SK-N-MC (cell line): ENCODE measurements at regions not wholly inside any gene's neighbourhood (a gene's known extent, or its start where the extent isn't known, plus 50 kb on each side); places are given as distances from the start of the nearest gene placed in this dataset.
"Not testable (repeated sequence)": the region's sequence is repeated elsewhere in the genome, so short reads cannot be mapped to it uniquely, and the experiment has no call there.

Experiments
- DNase-seq: peaks from one replicate; pipeline ENCODE4 v3.0.0-alpha.2; 2011; ENCODE audit warnings: low read depth, low spot score
- H3K27ac ChIP-seq: fragments of 200-600 bp; sonication (generic); 2 replicates; pipeline ENCODE4 v1.5.1; 2016; ENCODE audit warnings: mixed run types
- H3K36me3 ChIP-seq: fragments of 200-600 bp; sonication (generic); 2 replicates; pipeline ENCODE4 v1.6.1; 2017; ENCODE audit warnings: antibody characterized with exemption, low read length, mixed read lengths; ENCODE audit not compliant: insufficient read depth
- H3K4me3 ChIP-seq: fragments of 200-600 bp; sonication (generic); 2 replicates; pipeline ENCODE4 v1.5.1; 2016
- H3K9ac ChIP-seq: fragments of 200-600 bp; sonication (generic); 2 replicates; pipeline ENCODE4 v1.8.0; 2017; ENCODE audit warnings: mixed run types, mixed read lengths; ENCODE audit not compliant: insufficient read length
- H3K9me3 ChIP-seq: fragments of 200-600 bp; sonication (generic); 2 replicates; pipeline ENCODE4 v1.6.1; 2017; ENCODE audit warnings: low read depth, mild to moderate bottlenecking, antibody characterized with exemption, low read length, moderate library complexity, mixed read lengths
- EZH2 ChIP-seq: fragments of 200-600 bp; sonication (generic); IDR thresholded peaks from one replicate; pipeline ENCODE4 v1.6.1; 2017; ENCODE audit warnings: antibody characterized with exemption
- FOXP2 ChIP-seq: optimal IDR thresholded peaks from 2 replicates; pipeline ENCODE3; 2011; ENCODE audit warnings: mild to moderate bottlenecking, moderate library complexity; ENCODE audit not compliant: insufficient read depth; ENCODE audit errors: extremely low read length, control extremely low read depth
- POLR2AphosphoS5 ChIP-seq: IDR thresholded peaks from 2 replicates; pipeline ENCODE4 v1.6.1; 2012; ENCODE audit warnings: mild to moderate bottlenecking, low read depth, low read length, borderline replicate concordance

DNA sequence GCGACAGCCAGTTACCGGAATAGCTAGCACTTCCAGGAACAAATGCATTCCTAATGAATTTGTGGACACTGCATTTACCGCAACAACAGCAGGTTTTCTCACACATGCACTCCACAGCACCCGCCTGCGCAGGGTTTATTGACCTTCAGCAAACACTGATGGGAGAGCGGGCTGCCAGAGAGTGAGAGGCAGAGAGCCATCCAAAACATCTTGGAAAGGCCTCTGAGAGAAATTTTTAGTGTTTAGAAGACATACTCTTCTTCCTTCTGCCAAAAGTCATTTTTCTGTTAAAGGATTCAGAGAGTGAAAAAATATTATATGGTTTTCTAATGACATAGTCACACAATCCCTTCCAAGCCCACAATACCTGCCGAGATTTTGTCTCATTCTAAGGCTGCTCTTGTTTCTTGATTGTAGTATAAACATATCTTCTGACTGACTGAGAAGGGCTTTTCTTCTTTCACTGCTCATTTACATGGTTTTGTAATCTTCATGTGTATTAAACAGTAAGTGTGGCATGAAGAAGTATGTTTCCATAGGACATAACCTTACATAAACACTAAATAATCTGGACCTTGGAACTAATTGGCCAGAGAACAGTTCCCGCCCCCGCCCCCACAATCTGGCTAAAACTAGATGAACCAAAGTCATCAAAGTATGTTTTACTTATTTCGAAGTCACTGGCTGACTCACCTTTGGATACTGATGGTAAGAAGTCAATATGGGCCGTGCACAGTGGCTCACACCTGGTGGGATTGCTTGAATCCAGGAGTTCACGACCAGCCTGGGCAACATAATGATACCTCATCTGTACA, 432.5 kb upstream of the MEF2C start:
- Histone ChIP-seq H3K27ac (no peak overlapping the region), H3K36me3 (no peaks in the 10 kb centered on the region), H3K9me3 (no peaks in the 10 kb centered on the region), H3K4me3 (no peak overlapping the region), H3K9ac (no peak overlapping the region)
- TF ChIP-seq EZH2 (no peak), POLR2AphosphoS5 (no peak), FOXP2 (no peak)
- DNase-seq: no peak

DNA sequence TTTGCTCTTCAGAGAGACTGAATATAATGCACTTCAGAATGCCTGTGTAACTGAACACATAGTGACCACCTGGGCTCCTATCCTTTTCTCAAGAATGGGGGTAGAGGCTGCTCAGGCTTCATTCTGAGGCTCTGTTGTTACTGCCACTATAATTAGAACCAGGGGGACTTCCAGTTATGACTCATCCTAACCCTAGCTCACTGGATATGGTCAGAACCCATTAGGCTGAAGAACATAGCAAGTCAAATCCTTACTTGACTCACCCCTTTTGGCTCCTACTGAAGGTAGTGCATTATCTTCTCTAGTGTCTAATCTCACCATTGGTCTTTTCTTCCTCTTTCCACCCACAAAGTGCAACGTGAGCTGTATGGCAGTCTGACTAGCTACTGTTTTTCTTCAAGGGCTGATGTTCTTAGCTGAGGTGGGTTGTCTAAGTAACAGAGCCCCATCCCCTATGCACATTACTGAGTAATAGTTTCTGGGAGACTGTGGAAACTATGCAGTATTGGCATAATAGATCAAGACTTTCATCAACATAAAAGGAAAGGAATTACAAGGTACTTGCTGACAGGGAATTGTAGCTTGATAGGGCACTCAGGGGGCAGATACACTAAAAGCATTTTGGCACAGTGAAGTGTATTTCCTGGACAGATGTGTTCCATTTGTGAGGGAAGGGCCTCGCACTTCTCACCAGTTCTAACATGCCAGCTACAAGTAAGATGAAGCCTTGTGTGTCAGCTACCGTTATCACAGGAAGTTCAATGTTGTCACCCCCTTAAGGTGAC, 431.0 kb upstream of the MEF2C start:
- DNase-seq: no peak
- Histone ChIP-seq H3K27ac (no peak overlapping the region), H3K9ac (no peak overlapping the region), H3K9me3 (no peaks in the 10 kb centered on the region), H3K4me3 (no peak overlapping the region), H3K36me3 (no peaks in the 10 kb centered on the region)
- TF ChIP-seq EZH2: no peak

DNA sequence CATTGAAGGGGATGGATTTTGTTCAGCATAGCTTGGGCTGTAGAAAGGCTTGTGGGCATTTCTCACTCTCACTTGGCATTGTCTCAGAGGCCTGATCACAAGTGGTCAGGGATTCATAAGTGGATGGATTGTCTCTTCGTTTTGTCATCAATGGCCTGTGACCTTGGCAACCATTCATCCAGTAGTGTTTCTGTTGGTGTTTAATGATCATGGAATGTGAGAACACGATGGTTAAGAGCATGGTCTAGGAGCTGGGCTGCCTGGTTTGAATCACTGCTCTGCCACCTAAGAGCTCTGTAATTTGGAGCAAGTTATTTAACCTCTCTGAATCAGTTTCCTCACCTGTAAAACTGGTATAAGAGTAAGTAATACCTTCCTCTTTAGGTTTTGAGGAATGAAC, 430.1 kb upstream of the MEF2C start:
- Histone ChIP-seq H3K36me3 (no peaks in the 10 kb centered on the region), H3K9me3 (no peaks in the 10 kb centered on the region), H3K9ac (no peak overlapping the region), H3K27ac (no peak overlapping the region), H3K4me3 (no peak overlapping the region)
- TF ChIP-seq EZH2 (no peak), POLR2AphosphoS5 (no peak), FOXP2 (no peak)
- DNase-seq: no peak

DNA sequence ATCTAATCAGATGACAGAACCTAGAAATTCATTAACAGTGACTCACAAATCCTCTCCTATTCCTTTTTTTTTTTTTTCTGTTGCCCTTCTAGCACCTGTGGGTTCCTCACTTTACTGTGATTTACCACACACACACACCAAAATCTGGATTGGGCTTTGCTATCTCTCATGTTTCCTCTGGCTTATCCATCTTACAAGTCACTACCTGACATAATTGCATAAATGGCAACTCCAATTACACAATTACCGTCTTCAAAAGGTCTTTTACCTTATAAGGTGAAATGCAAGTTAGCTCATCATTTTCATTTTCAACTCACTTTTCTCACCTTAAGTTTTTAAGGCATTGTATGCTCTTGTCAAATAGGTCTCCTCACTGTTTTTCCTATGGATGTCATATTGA, 426.3 kb upstream of the MEF2C start:
- Histone ChIP-seq H3K36me3 (no peaks in the 10 kb centered on the region), H3K9ac (no peak overlapping the region), H3K4me3 (no peak overlapping the region), H3K27ac (no peak overlapping the region), H3K9me3 (no peaks in the 10 kb centered on the region)
- TF ChIP-seq EZH2 (no peak), POLR2AphosphoS5 (no peak), FOXP2 (no peak)
- DNase-seq: no peak

DNA sequence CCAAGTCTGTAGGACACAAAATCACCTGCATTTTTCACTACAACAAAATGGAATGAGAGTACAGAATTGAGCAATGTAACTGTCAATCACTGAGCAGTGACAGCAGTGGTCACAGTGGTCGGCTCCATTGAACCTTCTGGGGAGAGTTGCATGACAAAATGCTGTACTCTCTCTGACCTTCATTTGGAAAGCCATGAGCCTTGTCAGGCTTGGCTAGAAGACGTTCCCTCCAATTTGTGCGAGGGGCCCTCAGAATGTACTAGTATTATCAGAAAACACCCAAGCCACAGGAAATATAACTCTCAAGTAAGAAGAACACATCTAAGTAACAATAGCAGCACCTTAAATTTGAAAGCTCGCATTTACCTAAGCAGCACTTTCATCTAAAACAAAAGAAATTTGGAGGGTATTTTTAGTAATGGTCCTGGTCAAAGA, 425.6 kb upstream of the MEF2C start:
- Histone ChIP-seq H3K27ac (no peak overlapping the region), H3K9me3 (no peaks in the 10 kb centered on the region), H3K36me3 (no peaks in the 10 kb centered on the region), H3K4me3 (no peak overlapping the region), H3K9ac (no peak overlapping the region)
- DNase-seq: no peak
- TF ChIP-seq POLR2AphosphoS5 (no peak), EZH2 (no peak), FOXP2 (no peak)

DNA sequence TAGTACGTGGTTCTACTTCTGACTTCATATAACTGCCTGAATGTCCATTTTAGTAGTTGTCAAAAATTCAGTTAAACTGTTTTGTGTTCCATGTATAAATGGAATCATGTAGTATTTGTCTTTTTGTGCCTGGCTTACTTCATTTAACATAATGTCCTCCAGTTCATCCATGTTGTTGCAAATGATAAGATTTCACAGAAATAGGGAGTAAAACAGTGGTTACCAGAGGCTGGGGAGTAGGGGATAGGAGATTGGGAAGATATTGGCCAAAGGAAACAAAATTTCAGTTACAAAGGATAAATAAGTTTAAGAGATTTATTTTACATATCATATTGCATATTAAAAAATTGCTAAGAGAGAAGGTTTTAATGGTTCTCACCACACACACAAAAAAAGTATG, 425.0 kb upstream of the MEF2C start:
- TF ChIP-seq EZH2 (no peak), FOXP2 (no peak), POLR2AphosphoS5 (no peak)

DNA sequence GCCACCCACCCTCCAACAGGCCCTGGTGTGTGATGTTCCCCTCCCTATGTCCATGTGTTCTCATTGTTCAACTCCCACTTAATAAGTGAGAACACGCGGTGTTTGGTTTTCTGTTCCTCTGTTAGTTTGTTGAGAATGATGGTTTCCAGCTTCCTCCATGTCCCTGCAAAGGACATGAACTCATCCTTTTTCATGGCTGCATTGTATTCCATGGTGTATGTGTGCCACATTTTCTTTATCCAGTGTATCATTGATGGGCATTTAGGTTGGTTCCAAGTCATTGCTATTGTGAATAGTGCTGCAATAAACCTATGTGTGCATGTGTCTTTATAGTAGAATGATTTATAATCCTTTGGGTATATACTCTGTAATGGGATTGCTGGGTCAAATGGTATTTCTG, 424.2 kb upstream of the MEF2C start:
- H3K27ac ChIP-seq, H3K9me3 ChIP-seq, H3K9ac ChIP-seq, H3K4me3 ChIP-seq, DNase-seq, H3K36me3 ChIP-seq: not testable (repeated sequence)

More for the DNA sequence above, 425.0 kb upstream of the MEF2C start:
- Histone ChIP-seq H3K36me3 (no peaks in the 10 kb centered on the region), H3K27ac (no peak overlapping the region), H3K4me3 (no peak overlapping the region), H3K9ac (no peak overlapping the region), H3K9me3 (no peaks in the 10 kb centered on the region)
- no peak for DNase-seq

DNA sequence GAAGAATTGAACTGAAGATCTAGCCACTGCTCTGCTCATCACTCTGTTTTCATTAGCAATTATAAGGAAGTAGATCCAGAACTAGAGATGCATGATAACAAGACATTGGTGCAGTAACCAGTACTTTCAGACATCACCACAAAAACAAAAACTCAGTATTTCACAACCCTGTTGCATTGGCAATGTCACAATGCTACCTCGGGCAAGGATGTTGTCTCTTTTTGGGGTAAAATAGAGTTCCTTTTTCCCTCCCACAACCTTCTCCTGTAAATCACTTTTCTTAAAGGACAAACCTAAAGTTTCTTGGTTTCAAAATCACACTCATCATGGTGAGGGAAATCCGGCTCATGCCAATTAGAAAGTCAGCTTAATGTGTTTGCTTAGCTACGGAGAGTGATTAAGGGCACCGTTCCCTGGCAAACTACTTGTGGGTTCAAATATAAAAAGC, 420.1 kb upstream of the MEF2C start:
- Histone ChIP-seq H3K36me3 (no peaks in the 10 kb centered on the region), H3K27ac (no peak overlapping the region), H3K9ac (no peak overlapping the region), H3K9me3 (no peaks in the 10 kb centered on the region), H3K4me3 (no peak overlapping the region)
- TF ChIP-seq FOXP2 (no peak), EZH2 (no peak)
- no peak for DNase-seq

DNA sequence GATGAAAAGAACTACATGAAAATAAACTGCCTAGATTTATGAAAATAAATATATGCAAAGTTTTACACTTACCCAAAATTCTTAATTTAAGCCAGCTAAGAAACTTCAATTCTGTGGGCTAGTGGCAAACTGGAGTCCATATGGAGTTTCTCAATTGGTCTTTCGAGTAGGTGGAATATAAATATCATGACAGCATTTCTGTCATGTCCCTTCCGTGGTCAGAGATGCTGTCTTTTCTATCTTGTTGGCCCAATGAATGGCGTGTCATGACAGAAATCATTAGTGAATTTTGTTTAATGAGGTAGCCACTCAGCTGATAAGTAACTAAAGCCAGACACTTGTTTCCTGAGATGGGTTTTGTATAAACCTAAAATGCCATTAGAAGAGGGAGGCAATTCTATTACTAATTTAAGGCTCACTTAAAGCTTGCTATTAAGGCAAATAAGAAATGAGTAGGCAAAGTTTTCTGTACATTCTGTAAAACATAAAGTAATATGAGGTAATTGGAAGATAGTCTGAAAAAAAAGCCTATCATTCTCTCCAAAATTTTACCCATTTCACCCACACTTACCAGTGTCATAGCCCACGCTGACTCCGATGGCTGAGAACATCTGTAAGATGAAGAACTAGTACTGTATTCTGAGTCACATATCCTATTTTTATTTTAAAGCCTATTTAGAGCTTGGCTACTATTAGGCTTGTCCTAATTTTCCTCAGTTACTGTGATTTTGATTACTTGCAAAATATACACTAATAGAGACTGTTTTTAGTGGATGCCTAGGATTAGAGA, 419.3 kb upstream of the MEF2C start:
- no peak overlapping the region for H3K4me3 ChIP-seq
- TF ChIP-seq POLR2AphosphoS5 (no peak), EZH2 (no peak)
- no peak for DNase-seq
- no peak overlapping the region for H3K27ac ChIP-seq
- no peaks in the 10 kb centered on the region for H3K9me3 ChIP-seq
- H3K9ac ChIP-seq: no peak overlapping the region
- no peaks in the 10 kb centered on the region for H3K36me3 ChIP-seq
